HG02852 (cell line): ENCODE measurements at regions not wholly inside any gene's neighbourhood (a gene's known extent, or its start where the extent isn't known, plus 50 kb on each side); places are given as distances from the start of the nearest gene placed in this dataset.

Source experiments
- ATAC-seq: cut with Tn5 transposase; IDR thresholded peaks from one replicate; pipeline ENCODE4 v1.9.1; 2021; ENCODE audit warnings: mild to moderate bottlenecking, moderate library complexity; ENCODE audit not compliant: unreplicated experiment

DNA sequence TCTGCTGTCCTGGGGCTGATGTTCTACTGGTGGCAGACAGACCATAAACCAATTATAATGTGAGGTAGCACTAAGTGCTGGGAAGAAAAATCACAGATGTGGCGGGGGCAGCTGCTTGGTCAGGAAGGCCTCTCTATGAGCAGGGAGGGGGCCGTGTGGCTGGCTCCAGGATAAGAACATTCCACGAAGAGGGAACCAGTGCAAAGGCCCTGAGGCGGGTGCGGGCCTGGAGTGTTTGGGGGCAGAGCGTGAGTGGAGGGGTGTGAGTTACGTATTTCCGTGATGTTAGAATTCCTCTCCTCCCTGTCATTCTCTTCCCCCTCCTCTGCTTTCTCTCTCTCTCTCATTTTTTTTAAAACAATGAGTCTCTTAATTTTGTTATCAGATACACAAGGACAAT is 67.2 kb downstream of the CEBPB start:
- no peak for ATAC-seq

DNA sequence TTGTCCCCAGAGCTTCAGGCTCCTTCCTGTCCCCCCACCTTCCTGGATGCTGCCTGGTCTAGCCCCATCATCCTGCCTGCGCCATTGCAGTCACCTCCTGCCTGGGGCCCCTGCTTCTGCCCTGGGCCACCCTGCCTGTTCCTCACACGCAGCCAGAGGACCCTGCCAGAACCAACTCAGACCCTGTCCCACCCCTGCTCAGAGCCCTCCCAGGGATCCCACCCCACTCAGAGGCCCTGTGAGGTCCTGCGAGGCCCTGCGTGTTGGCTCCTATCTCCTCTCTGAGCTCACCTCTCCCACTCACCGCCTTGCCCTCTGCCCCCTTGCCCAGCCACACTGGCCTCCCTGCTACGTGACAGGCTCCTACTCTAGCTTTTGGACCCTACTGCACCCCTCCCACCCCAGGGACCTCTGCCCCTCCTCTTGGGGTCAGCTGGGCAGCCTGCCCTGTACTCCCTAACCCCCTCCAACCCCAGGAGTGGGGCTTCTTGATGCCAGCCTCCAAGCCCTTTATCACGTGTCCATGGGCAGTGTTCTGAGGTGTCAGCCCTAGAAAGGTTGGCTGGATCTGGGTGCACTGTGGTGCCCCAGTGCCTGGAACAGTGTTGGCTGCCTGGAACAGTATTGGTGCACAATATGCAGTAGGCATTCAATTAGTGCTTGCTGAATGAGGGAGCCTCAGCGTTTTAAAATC is 68.3 kb downstream of the CEBPB start:
- ATAC-seq, result no peak

DNA sequence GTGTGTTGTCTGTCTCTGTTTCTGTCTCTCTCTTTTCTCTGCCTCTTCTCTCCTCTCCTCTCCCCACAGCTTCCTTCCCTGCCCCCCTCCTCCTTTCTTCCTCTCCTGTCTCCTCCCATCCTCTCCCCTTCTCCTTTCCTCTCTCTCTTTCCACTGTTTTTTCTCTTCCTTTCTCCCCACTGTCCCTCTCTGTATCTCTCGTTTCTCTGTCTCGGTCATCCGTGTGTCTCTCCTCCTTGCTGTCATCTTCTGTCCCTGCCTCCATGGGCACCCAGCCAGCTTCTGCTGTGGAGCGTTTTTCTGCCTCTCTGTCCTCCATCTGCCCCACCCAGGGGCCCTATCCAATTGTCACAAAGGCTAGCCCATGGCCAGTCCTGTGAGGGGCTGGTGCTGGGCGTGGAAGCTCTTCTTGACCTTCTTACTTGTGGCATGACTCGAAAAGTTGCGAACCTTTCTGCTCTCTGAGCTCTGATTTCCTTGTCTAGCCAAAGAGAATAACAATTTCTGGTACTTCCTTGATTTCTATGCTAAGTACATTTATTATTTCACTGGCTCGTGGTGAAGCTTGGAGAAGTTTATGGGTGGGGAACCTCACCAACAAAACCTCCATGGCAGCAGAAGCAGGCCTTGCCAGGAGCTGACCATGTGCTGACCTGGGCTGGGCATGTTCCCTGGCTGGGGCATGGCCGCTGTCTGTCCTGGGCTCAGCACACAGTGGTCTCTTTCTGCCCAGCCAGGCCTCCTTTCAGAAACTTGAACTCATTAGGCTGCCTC is 69.3 kb downstream of the CEBPB start:
- no peak for ATAC-seq

DNA sequence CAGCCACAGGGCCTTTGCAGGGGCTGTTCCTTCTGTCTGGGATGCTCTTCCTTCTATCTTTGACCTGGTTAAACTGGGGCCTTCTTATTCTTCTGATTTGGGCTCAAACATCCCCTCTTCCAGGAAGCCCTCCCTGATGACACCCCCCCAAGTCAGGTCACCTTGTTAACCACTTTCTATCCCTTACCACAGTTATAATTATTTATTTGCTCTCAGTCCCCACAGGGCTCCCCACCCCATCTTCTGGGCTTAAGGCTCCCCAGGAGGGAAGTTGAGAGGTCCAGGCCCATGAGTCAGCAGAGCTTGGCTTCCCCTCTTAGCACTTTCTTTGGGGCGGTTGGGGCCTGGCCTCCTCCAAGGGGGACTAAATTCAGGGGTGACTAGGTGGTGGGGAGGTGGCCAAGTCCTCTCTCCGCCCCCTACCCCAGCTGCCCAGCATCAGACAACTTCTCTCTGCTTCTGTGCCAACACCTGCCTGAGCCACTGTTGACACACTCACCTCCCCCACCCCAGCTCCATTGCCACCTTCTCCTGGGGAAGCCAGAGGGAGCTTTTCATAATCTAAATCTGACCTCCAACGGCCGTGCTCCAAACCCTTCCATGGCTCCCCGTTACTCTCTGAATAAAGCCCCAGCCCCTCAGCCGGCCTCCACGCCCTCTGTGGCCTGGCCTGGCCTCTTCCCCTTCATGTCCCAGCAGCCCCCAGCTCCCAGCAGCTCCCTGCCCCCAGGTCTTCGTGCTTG is 70.0 kb downstream of the CEBPB start:
- ATAC-seq, result no peak

DNA sequence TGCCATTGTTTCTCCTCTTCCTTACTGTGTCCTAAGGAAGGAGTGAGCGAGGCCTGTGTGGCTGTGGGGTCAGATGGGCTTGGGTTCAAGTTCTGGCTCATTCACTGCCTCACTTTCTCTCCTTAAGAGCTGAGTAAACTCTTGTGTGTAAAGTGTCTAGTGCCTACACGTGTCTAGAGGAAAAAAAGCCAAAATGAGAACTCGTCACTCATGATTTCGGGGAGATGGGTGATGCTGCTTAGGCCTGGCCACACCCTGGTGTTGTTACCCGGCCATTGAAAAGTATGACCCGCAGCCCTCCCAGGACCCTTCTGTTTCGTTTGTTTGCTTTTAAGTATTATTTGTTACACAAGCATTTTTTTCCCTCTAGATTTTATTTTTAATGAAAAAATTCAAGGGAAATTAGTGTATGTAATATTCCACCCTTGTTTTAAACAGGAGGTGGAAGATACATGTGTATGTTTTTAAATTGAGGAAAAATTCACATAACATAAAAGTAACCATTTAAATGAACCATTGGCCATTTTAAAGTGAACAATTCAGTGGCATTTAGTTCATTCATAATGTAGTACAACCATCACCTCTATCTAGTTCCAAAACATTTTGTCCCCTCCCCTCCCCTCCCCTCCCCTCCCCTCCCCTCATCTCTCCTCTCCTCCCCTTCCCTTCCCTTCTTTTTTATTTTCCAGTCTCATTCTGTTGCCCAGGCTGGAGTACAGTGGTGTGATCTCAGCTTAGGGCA is 71.0 kb downstream of the CEBPB start:
- ATAC-seq, result no peak

DNA sequence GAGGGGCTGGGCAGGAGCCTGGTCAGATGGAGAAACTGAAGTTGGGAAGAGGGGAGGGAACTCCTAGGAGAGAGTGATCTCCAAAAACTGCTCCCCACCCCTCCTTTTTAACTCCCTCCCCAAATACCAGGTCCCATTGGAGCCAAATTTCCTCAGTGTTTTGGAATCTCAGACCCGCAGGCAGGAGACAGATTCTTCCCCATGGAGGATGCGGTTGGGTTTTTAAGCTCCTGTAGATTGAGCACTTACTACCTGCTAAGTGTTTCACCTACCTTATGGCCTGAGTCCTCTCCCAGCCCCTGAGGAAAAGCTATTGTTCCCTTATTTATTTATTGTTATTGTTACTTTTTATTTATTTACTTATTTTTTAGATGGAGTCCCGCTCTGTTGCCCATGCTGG is 73.2 kb downstream of the CEBPB start:
- ATAC-seq, result no peak

DNA sequence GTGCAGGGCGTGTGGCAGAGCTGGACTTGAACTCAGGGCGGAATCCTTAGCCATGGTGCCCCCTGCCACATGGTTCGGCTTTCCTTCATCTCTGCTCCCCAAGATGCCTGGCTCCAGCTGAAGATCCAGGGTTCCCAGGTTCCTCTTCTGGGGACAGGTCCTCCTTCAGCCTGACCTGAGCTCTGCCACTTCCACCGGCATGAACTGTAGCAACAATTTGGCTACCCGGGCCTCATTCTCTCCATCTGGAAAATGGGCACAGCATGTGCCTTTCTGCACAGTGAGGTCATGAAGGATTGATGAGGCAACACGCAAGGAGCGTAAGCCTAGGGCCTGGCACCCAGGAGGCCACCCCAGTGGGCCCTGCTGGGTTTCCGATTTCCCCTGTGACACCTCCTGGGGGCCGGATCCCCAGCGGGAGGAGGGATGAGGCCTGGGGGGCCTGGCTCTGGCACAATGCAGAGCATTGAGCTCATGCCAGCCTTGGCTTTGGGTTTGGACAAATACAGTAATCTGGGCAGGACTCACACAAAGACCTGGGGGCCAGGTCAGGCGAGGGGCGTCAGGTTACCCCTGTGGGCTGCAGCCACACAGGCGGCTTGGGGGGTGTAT is 74.0 kb downstream of the CEBPB start:
- ATAC-seq, result no peak

DNA sequence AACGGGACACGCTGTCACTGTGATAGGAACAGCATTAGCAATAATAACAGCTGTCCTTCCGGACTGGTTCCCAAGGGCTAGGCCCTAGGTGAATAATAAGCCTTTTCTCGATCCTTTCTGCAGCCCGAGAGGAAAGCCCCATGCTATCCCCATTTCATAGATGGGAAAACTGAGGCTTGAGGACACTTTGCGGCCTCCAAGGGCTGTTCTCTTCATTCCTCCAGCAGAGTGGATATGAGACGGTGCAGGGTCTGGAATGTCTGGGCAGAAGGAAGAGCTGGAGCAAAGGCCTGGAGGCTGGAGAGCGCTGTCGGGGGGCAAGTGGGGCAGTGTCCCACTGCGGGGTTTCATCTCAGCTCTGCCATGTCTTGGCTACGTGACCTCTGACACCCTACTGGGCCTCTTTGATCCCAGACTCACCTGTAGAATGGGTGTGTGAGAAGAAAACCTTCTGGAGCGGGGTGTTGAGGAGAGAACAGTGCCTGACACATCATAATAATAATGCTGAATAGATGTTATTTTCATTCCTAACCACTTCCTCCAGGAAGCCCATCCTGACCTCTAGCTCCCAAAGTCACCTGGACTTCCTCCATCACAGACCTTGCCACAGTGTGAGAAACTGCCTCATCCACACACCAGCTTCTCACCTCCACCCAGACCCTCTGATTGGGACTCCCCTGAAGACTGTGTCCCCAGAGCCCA is 74.8 kb downstream of the CEBPB start:
- no peak for ATAC-seq

DNA sequence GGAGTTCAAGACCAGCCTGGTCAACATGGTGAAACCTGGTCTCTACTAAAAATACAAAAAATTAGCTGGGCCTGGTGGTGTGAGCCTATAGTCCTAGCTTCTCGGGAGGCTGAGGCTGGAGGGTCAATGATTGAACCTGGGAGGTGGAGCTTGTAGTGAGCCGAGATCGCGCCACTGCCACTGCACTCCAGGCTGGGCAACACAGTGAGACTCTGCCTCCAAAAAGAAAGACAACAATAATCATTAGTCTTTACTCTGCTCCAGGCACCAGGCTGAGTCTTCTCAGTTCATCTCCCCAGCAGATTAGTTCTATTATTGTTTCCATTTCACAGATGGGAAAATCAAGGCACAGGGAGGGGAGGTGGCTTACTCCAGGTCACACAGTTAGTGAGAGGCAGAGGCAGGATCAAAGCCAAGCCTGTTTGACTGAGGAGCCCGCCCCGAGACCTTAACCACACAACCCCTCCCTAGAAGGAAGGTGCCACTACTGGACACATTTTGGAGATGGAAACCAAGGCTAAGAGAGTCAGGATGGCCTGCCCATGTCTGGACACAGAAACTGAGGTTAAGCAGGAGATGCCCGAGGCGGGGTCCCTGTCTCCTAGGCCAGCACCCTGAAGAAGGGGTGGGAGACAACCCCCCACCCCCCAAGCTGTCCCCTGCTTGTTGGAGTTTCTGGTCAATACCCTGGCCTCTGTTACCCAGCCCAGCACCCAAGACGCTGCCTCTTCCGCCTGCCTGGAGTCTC is 75.8 kb downstream of the CEBPB start:
- no peak for ATAC-seq

DNA sequence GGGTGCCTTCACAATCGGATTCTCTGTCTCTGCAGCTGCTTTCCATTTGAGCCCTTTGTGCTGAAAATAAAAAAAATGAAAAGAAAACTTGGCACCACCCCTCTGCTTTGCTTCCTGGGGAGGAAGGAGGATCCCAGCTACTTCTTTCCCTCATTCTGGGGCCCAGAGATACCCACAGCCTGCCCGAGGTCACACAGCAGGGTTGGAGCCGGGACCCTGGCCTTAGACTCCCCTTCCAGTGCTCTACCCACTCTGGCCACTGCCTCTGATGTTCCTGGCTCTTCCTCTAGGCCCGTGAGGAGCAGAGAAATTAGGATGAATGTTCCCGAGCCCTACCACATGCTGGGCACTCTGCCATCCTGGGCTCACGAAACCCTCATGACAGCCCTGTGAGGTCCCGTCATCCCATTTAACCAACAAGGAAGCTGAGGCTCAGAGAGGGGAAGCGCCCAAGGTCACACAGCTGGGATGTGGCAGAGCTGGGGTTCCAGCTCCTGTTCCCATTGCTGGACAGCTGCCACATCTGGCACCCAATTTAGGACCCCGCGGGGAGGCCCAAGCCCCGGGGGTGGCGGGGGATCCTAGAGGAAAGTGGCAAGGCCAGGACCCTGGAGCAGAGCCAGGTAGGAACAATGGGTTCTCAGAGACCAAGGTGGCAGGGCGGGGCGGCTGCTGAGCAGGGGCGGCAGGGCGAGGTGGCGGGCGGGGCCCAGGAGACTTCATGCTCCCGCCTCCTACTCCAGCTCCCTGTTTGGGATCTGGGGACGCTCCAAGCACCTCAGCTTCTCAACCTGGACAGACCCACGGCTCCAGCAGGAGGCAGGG is 76.6 kb downstream of the CEBPB start:
- no peak for ATAC-seq

DNA sequence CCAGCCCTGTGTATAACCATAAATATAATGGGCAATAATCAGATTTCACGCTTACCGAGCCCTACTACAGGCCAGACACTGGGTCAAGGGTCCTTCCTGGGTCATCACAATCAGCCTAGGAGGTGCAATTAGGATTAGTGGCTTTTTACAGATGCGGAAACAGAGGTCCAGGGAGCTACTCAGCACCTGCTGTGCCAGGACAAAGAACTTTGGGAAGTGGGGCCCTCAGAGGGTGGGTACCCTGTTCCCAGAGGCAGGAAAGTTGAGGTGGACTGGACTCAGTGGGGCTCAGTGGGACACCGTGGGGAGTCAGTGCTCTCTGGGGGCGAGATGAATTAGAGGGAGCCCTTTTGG is 77.2 kb downstream of the CEBPB start:
- ATAC-seq, result no peak

DNA sequence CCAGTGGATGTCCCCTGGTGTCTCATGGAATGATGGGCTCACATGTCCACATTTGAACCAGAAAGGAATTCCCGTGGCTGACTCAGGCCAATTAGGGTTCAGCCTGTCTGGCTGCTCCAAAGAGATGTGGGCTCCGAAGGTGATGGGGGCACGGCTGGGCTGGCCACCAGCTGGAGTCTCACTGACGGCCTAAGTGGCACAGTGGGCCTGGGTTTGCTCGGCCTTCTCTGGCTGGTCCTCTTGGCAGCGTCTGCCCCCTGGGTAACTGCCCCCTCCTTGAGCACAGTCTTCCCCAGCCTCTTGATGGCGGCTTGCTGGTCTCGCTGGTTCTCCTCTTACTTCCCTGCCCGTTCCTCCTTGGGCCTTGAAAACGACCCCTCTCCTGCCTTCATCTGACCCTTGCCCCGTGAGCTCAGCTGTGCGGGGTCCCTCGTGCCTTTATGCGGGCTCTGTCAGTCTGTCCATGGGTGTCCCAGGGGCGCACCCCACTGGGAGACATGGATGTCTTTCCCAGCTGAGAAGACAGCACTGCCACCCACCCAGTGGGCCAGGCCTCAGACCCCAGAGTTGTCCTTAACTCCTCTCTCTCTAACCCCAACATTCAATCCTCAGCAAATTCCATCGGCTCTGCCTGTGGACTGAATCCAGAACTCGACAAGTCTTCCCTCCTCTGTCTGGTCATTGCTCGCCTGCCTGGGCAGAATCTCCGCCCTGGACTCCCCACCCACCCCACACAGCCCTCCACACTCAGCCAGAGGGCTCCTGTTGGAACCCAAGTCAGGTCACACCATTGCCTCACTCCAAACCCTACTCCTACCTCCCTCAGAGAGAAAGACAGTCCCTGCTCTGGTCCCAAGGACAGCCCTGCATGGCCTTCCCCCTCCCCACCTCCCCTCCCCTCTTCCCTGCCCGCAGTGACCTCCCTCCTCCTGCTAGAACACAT is 78.7 kb downstream of the CEBPB start:
- no peak for ATAC-seq

DNA sequence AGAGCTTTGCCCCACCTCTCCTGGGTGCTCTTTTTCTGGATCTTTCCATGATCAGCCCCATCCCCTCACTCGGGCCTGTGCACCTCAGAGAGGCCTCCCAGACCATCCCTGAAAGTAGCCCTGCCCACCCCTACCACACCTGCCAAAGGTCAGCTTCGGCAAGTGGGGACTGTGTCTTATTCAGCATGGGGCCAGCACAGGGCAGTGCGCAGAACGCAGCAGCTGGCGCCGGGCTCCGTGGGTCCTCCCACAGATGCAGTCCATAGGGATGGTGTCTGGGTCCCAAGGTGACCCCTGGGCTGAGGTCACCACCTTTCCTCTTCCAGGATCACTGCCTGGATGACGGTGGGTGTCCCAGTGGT is 79.4 kb downstream of the CEBPB start:
- no peak for ATAC-seq

DNA sequence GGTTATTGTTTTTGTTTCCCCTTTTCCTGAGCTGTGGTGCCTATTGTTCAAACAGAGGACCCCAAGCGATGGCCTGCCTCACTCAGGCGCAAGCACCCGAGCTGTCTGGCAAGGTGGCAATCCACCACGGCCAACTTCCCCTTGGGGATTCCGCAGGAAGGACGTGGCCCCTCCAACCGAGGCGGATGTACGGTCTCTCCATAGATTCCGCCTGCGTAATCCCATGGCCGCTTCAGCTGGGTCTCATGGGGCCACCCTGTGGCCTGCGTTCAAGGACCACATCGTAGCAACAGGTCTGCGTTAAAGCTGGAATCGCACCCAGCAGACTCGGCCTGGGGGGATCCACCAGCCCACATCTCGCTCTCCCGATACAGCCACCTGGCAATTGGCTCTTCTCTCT is 79.9 kb downstream of the CEBPB start:
- no peak for ATAC-seq

DNA sequence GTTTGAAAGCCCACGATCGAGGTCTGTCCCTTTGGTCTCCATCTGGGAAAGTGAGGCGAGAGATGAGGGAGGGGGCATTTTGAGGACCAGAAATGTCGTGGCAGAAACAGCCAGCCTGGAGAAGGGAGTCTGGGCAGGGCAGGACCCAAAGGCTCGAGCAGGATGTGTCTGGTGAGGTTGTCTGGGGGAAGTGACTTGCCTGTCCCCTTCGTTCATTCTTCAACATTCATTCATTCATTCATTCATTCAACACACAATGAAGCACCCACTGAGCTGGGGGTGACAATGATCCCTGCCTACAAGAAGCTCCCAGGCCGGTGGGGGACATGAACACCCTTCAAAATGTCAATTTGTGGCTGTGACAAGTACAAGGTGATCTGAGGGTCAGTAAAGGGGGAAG is 80.5 kb downstream of the CEBPB start:
- ATAC-seq, result no peak

DNA sequence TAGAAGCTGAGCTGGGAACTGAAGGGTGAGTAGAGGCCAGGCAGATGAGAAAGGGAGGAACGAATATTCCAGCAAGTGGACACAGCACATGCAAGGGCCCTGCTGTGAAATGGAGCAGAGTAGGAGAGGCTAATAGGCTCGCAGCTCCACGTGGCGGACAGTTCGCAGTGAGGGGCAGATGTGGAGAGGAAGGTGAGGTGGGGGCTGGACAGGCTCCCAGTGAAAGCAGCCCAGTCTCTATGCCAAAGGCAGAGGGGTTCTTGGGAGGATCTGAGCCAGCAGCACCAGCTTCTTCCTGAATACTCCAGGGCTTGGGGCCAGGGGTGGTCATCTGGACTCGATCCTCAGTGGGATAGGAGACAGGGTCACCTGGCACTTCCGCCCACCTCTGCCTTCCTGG is 81.0 kb downstream of the CEBPB start:
- ATAC-seq, result no peak

DNA sequence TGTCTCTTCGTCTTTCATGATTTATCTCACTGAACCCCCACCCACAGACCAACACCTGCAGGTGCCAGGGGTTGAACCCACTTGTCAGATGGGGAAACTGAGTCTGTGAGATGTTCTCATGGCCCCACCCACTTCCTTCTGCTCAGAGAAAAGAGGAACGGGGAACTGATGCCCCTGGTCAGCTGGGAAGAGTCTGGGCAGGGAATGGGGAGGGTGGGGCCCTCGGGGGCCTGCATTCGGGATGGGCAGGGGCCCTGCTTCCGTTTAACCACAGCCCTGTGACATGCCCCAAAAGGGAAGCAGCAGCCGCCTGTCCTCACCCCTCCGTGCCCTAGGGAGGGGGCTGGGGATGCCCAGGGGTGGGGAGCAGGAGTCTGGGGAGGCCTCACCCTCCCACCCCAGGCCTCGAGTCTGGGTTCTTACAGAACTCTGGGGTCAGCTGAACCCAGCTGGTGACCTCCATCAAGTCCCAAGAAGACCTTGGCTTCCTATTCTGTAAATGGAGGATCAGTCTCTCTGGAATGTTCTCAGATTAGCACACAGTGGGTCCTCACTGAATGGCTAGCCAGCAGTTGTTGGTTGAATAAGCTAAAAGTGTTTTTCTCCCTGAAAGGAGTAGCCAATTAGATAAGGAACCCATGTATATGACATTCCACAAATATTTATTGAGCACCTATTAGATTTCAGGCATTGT is 81.5 kb downstream of the CEBPB start:
- ATAC-seq, result no peak
